ENCODE measurements at regions not wholly inside any gene's neighbourhood (a gene's known extent, or its start where the extent isn't known, plus 50 kb on each side); places are given as distances from the start of the nearest gene placed in this dataset.

DNA sequence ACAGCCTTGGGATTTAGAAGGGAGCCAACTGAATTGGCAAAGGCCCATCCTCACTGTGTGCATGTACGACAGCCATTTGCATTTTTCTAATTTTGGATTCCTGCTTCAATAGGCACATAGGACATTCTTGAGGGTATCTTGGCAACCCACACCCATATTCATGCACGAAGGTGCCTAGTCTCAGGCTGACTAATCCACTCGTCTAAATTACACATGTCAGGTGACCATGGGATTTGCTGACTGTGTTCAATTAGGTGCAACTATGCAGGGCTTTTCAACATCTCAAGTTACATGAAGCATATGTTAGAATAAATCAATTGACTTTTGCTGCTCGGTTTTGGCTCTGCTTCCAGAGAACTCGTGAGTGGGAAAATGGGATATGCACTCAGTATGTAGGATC lies 249.7 kb downstream of the SP3 start:
- TF ChIP-seq, protein P1, sequence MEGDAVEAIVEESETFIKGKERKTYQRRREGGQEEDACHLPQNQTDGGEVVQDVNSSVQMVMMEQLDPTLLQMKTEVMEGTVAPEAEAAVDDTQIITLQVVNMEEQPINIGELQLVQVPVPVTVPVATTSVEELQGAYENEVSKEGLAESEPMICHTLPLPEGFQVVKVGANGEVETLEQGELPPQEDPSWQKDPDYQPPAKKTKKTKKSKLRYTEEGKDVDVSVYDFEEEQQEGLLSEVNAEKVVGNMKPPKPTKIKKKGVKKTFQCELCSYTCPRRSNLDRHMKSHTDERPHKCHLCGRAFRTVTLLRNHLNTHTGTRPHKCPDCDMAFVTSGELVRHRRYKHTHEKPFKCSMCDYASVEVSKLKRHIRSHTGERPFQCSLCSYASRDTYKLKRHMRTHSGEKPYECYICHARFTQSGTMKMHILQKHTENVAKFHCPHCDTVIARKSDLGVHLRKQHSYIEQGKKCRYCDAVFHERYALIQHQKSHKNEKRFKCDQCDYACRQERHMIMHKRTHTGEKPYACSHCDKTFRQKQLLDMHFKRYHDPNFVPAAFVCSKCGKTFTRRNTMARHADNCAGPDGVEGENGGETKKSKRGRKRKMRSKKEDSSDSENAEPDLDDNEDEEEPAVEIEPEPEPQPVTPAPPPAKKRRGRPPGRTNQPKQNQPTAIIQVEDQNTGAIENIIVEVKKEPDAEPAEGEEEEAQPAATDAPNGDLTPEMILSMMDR (IDR thresholded peaks at IDR 0.05): no peak
- TF ChIP-seq POLR2A (IDR thresholded peaks at IDR 0.05) (no peak), POLR2AphosphoS5 (IDR thresholded peaks at IDR 0.05) (no peak)

Measured in prostate gland (tissue), 2 donors.